ENCODE measurements at regions not wholly inside any gene's neighbourhood (a gene's known extent, or its start where the extent isn't known, plus 50 kb on each side); places are given as distances from the start of the nearest gene placed in this dataset.

GRCh38 chr20:41865938-41866337 is 247.8 kb upstream of the CHD6 start:
- no peaks in the 10 kb centered on the region for H3K27me3 ChIP-seq
- TF ChIP-seq CTCF (IDR thresholded peaks at IDR 0.05): no peak
- no peaks in the 10 kb centered on the region for H3K4me1 ChIP-seq
- H3K27ac ChIP-seq: no peak overlapping the region
- H3K4me3 ChIP-seq: no peak overlapping the region
- DNase-seq (ENCODE audit: low spot score): no peak
- H3K9me3 ChIP-seq: peaks cover 0 to 16% of the 10 kb centered on the region in 2 donors
- H3K36me3 ChIP-seq: no peaks in the 10 kb centered on the region

GRCh38 chr20:41862476-41862875 is 244.3 kb upstream of the CHD6 start:
- no peak for TF ChIP-seq CTCF (IDR thresholded peaks at IDR 0.05)
- Histone ChIP-seq H3K27ac (no peak overlapping the region), H3K36me3 (no peaks in the 10 kb centered on the region), H3K27me3 (no peaks in the 10 kb centered on the region), H3K4me3 (no peak overlapping the region), H3K9me3 (no peaks in the 10 kb centered on the region), H3K4me1 (no peaks in the 10 kb centered on the region)
- DNase-seq (ENCODE audit: low spot score): no peak

- no peak overlapping the region for H3K4me3 ChIP-seq
- no peak for TF ChIP-seq CTCF (IDR thresholded peaks at IDR 0.05)
Observed at GRCh38 chr20:41861772-41862422, 243.7 kb upstream of the CHD6 start.

GRCh38 chr20:41854765-41855164 is 236.6 kb upstream of the CHD6 start:
- Histone ChIP-seq H3K27me3 (no peaks in the 10 kb centered on the region), H3K36me3 (no peaks in the 10 kb centered on the region), H3K4me1 (no peaks in the 10 kb centered on the region), H3K4me3 (no peak overlapping the region), H3K27ac (no peak overlapping the region), H3K9me3 (no peaks in the 10 kb centered on the region)
- no peak for TF ChIP-seq CTCF (IDR thresholded peaks at IDR 0.05)
- DNase-seq (ENCODE audit: low spot score): no peak

More at GRCh38 chr20:41861772-41862422, 243.7 kb upstream of the CHD6 start:
- Histone ChIP-seq H3K27me3 (no peaks in the 10 kb centered on the region), H3K36me3 (no peaks in the 10 kb centered on the region), H3K4me1 (no peaks in the 10 kb centered on the region), H3K9me3 (no peaks in the 10 kb centered on the region), H3K27ac (no peak overlapping the region)
- DNase-seq (ENCODE audit: low spot score): no peak

GRCh38 chr20:41853806-41854205 is 235.6 kb upstream of the CHD6 start:
- no peak overlapping the region for H3K27ac ChIP-seq
- no peaks in the 10 kb centered on the region for H3K9me3 ChIP-seq
- no peak for TF ChIP-seq CTCF (IDR thresholded peaks at IDR 0.05)
- H3K4me1 ChIP-seq: no peaks in the 10 kb centered on the region
- no peak overlapping the region for H3K4me3 ChIP-seq
- no peaks in the 10 kb centered on the region for H3K27me3 ChIP-seq
- no peak for DNase-seq (ENCODE audit: low spot score)
- H3K36me3 ChIP-seq: no peaks in the 10 kb centered on the region

GRCh38 chr20:41848180-41848579 is 230.0 kb upstream of the CHD6 start:
- DNase-seq (ENCODE audit: low spot score): no peak
- Histone ChIP-seq H3K27ac (no peak overlapping the region), H3K4me1 (no peaks in the 10 kb centered on the region), H3K9me3 (no peaks in the 10 kb centered on the region), H3K36me3 (no peaks in the 10 kb centered on the region), H3K27me3 (no peaks in the 10 kb centered on the region), H3K4me3 (no peak overlapping the region)
- TF ChIP-seq CTCF (IDR thresholded peaks at IDR 0.05): no peak
